ENCODE measurements at regions not wholly inside any gene's neighbourhood (a gene's known extent, or its start where the extent isn't known, plus 50 kb on each side); places are given as distances from the start of the nearest gene placed in this dataset.

- H3K27ac ChIP-seq, result no peak overlapping the region
- no peaks in the 10 kb centered on the region for H3K27me3 ChIP-seq
- no peaks in the 10 kb centered on the region for H3K4me1 ChIP-seq
- TF ChIP-seq POLR2A (IDR thresholded peaks at IDR 0.05), result no peak
- TF ChIP-seq CTCF (IDR thresholded peaks at IDR 0.05), result no peak
- no peak for DNase-seq
- H3K4me3 ChIP-seq, result no peak overlapping the region
- intact Hi-C loops (cut with DNase I; ENCODE audit: low total_unique reads), result no loop called here
- H3K9me3 ChIP-seq, result no peaks in the 10 kb centered on the region
- no peaks in the 10 kb centered on the region for H3K36me3 ChIP-seq (ENCODE audit: low read depth, missing control alignments)
- 43 to 52% methylated on average over 4 of the region's 4 CpGs for WGBS, 2 donors
These were observed 218.0 kb downstream of the IRS2 start for GRCh38 chr13:109568339-109568818.

GRCh38 chr13:109567315-109567714 is 219.1 kb downstream of the IRS2 start:
- no peaks in the 10 kb centered on the region for H3K9me3 ChIP-seq
- 69 to 70% methylated on average over 2 of the region's 2 CpGs for WGBS, 2 donors
- H3K36me3 ChIP-seq (ENCODE audit: low read depth, missing control alignments), result no peaks in the 10 kb centered on the region
- no peak for DNase-seq
- no peak overlapping the region for H3K27ac ChIP-seq
- no peaks in the 10 kb centered on the region for H3K27me3 ChIP-seq
- no peaks in the 10 kb centered on the region for H3K4me1 ChIP-seq
- no peak for TF ChIP-seq POLR2A (IDR thresholded peaks at IDR 0.05)
- TF ChIP-seq CTCF (IDR thresholded peaks at IDR 0.05), result no peak
- intact Hi-C loops (cut with DNase I; ENCODE audit: low total_unique reads), result no loop called here
- no peak overlapping the region for H3K4me3 ChIP-seq

- H3K27me3 ChIP-seq, result no peaks in the 10 kb centered on the region
- 89 to 90% methylated on average over 7 of the region's 7 CpGs for WGBS, 2 donors
- intact Hi-C loops (cut with DNase I; ENCODE audit: low total_unique reads), result no loop called here
- DNase-seq, result no peak
- no peaks in the 10 kb centered on the region for H3K9me3 ChIP-seq
- H3K27ac ChIP-seq, result no peak overlapping the region
- TF ChIP-seq CTCF (IDR thresholded peaks at IDR 0.05), result no peak
- TF ChIP-seq POLR2A (IDR thresholded peaks at IDR 0.05), result no peak
- no peak overlapping the region for H3K4me3 ChIP-seq
- no peaks in the 10 kb centered on the region for H3K4me1 ChIP-seq
- H3K36me3 ChIP-seq (ENCODE audit: low read depth, missing control alignments), result no peaks in the 10 kb centered on the region
These were observed 220.5 kb downstream of the IRS2 start for GRCh38 chr13:109565877-109566276.

- Histone ChIP-seq H3K27ac (no peak overlapping the region), H3K4me3 (no peak overlapping the region), H3K4me1 (no peaks in the 10 kb centered on the region), H3K27me3 (no peaks in the 10 kb centered on the region), H3K9me3 (no peaks in the 10 kb centered on the region), H3K36me3 (ENCODE audit: low read depth, missing control alignments) (no peaks in the 10 kb centered on the region)
- DNase-seq, result no peak
- intact Hi-C loops (cut with DNase I; ENCODE audit: low total_unique reads), result no loop called here
- 74 to 76% methylated on average over 3 of the region's 3 CpGs for WGBS, 2 donors
- TF ChIP-seq CTCF (IDR thresholded peaks at IDR 0.05) (no peak), POLR2A (IDR thresholded peaks at IDR 0.05) (no peak)
These were observed 238.0 kb downstream of the IRS2 start for GRCh38 chr13:109548374-109548773.

- Histone ChIP-seq H3K27me3 (no peaks in the 10 kb centered on the region), H3K9me3 (no peaks in the 10 kb centered on the region), H3K4me1 (no peaks in the 10 kb centered on the region), H3K36me3 (ENCODE audit: low read depth, missing control alignments) (no peaks in the 10 kb centered on the region), H3K27ac (no peak overlapping the region), H3K4me3 (no peak overlapping the region)
- WGBS, 2 donors, result 83 to 87% methylated on average over 5 of the region's 5 CpGs
- intact Hi-C loops (cut with DNase I; ENCODE audit: low total_unique reads), result no loop called here
- TF ChIP-seq CTCF (IDR thresholded peaks at IDR 0.05) (no peak), POLR2A (IDR thresholded peaks at IDR 0.05) (no peak)
- DNase-seq, result no peak
These were observed 238.4 kb downstream of the IRS2 start for GRCh38 chr13:109547942-109548341.
